ENCODE measurements at regions not wholly inside any gene's neighbourhood (a gene's known extent, or its start where the extent isn't known, plus 50 kb on each side); places are given as distances from the start of the nearest gene placed in this dataset.

GRCh38 chrX:1725472-1725871, 110.6 kb downstream of the ASMT start (continued):
- TF ChIP-seq TCF3 (IDR thresholded peaks at IDR 0.05; ENCODE audit: borderline replicate concordance, insufficient read depth, low read depth, low read length) (no peak), SREBF1 (IDR thresholded peaks at IDR 0.05; ENCODE audit: low read length) (no peak), MTA3 (IDR thresholded peaks at IDR 0.05; ENCODE audit: borderline replicate concordance, low read length) (no peak)

GRCh38 chrX:1727531-1728027, 112.7 kb downstream of the ASMT start:
- 91% methylated on average over 11 of the region's 11 CpGs for WGBS (ENCODE audit: insufficient coverage, insufficient replicate concordance, low lambda C conversion rate, missing lambda C conversion rate)
- in situ Hi-C loops (cut with MboI), result no loop called here
- CTCF ChIA-PET, result no interaction called here
- no peak for ATAC-seq
- TF ChIP-seq SMARCA5 (IDR thresholded peaks at IDR 0.05) (no peak), RAD51 (IDR thresholded peaks at IDR 0.05) (no peak), POU2F2 (IDR thresholded peaks at IDR 0.05; ENCODE audit: borderline replicate concordance, low read depth, low read length) (no peak), PKNOX1 (IDR thresholded peaks at IDR 0.05) (no peak), IRF3 (IDR thresholded peaks at IDR 0.05) (no peak), NRF1 (conservative IDR thresholded peaks at IDR 0.05; ENCODE audit: low read depth, low read length) (no peak), MXI1 (IDR thresholded peaks at IDR 0.05; ENCODE audit: low read depth, low read length) (no peak), NKRF (conservative IDR thresholded peaks at IDR 0.05) (no peak), PAX8 (IDR thresholded peaks at IDR 0.05) (no peak), ZBTB40 (IDR thresholded peaks at IDR 0.05; ENCODE audit: borderline replicate concordance) (no peak)
- RAD21 ChIA-PET (ENCODE audit: unreplicated experiment), result no interaction called here
- intact Hi-C loops (cut with micrococcal nuclease; ENCODE audit: unreplicated experiment), result no loop called here
- no peak overlapping the region for H3K4me2 ChIP-seq (ENCODE audit: control insufficient read depth, insufficient read depth)
- no peak for FAIRE-seq
- BruUV-seq (replicated peaks), result no TSS peak
- POLR2A ChIA-PET, result no interaction called here
- H3K9me3 ChIP-seq (replicated peaks; ENCODE audit: control insufficient read depth, insufficient read depth, low read length), result no peaks in the 10 kb centered on the region
- H2AFZ ChIP-seq (ENCODE audit: control insufficient read depth, low read depth, low read length), result no peak overlapping the region
- H3K27ac ChIP-seq (ENCODE audit: control insufficient read depth, insufficient read depth), result no peak overlapping the region
- H3K79me2 ChIP-seq (ENCODE audit: control insufficient read depth, insufficient read depth, low read length), result no peaks in the 10 kb centered on the region
- H3K4me1 ChIP-seq (ENCODE audit: control insufficient read depth, insufficient read depth, low read length), result no peaks in the 10 kb centered on the region
- no peak for DNase-seq (ENCODE audit: low read depth, low spot score)
- no peak overlapping the region for H3K4me3 ChIP-seq
- H3K9ac ChIP-seq (ENCODE audit: control insufficient read depth, insufficient read depth, low read length), result no peak overlapping the region
- SMC1A ChIA-PET (ENCODE audit: uncharacterized antibody, unreplicated experiment), result no interaction called here
- H4K20me1 ChIP-seq (ENCODE audit: control insufficient read depth, insufficient read depth), result no peaks in the 10 kb centered on the region
- no peaks in the 10 kb centered on the region for H3K27me3 ChIP-seq (replicated peaks in 1 of 2; ENCODE audit: control insufficient read depth in 2 of 2, insufficient read depth in 2 of 2, low read length in 1 of 2)
- H3K36me3 ChIP-seq (ENCODE audit: control insufficient read depth in 2 of 2, insufficient read depth in 2 of 2, low read length in 1 of 2), result no peaks in the 10 kb centered on the region
